SJSA1 (cell line): ENCODE measurements at regions not wholly inside any gene's neighbourhood (a gene's known extent, or its start where the extent isn't known, plus 50 kb on each side); places are given as distances from the start of the nearest gene placed in this dataset.
A peak's percentile ranks its signal among the peaks of the same experiment; 100 is the strongest.

ENCODE experiments used
- DNase-seq, 2 experiments: peaks; one replicate each; pipeline ENCODE4 v3.0.0-alpha.2; 2015 to 2020; ENCODE audit warnings: low spot score in 2 of 2, low read depth in 1 of 2
- H3K27ac ChIP-seq: fragments of 250-450 bp; sonication (Bioruptor Pico); 2 replicates; pipeline ENCODE4 v1.5.1; 2020; ENCODE audit warnings: mild to moderate bottlenecking, moderate library complexity
- H3K27me3 ChIP-seq: fragments of 250-450 bp; sonication (Bioruptor Pico); replicated peaks from 2 replicates; pipeline ENCODE4 v1.5.1; 2020; ENCODE audit warnings: mild to moderate bottlenecking, moderate library complexity
- H3K36me3 ChIP-seq: fragments of 250-450 bp; sonication (Bioruptor Pico); 2 replicates; pipeline ENCODE4 v1.5.1; 2020; ENCODE audit warnings: mild to moderate bottlenecking
- H3K4me1 ChIP-seq: fragments of 250-450 bp; sonication (Bioruptor Pico); replicated peaks from 2 replicates; pipeline ENCODE4 v1.6.1; 2021; ENCODE audit warnings: mild to moderate bottlenecking
- H3K4me3 ChIP-seq: fragments of 250-450 bp; sonication (Bioruptor Pico); 2 replicates; pipeline ENCODE4 v1.5.1; 2020; ENCODE audit warnings: mild to moderate bottlenecking
- H3K9me3 ChIP-seq: fragments of 250-450 bp; sonication (Bioruptor Pico); replicated peaks from 2 replicates; pipeline ENCODE4 v1.5.1; 2020; ENCODE audit warnings: mild to moderate bottlenecking

DNA sequence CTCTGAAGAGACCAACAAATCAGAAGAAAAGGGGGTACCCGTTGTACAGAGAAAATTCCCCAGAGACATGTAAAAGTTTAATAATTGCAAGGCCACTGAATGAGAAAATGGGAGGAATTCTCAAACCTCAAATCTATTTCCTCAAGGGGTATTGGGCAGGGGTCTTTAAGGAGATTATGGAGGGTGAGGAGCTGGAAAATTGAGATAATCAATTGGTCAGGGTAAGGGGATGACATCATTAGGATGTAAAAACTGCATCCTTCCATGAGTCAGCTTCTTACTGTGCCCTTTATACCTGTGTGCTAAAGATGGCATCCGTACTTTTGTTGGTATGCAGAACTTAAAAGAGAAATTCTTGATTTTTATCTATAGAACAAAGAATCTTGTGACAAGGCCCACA lies 641.5 kb downstream of the LRFN5 start:
- H3K27me3 ChIP-seq, result no peaks in the 10 kb centered on the region
- no peak overlapping the region for H3K4me3 ChIP-seq

DNA sequence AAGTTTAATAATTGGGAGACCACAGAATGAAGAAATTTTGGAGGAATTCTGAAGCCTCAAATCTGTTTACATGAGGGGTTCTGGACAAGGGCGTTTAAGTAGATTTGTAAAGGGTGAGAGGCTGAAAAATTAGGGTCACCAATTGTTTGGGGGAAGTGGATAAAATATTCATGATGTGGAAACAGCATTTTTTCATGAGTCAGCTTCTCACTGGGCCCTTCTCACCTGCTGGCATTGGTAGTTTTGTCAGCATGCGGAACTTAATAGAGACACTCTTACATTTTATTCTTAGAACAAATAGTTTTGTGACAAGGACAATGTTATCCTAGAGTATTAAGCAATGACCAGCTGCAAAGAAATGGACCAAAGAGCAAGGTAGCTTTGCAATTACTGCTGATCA lies 634.4 kb downstream of the LRFN5 start:
- no peaks in the 10 kb centered on the region for H3K36me3 ChIP-seq
- no peaks in the 10 kb centered on the region for H3K9me3 ChIP-seq
- H3K27me3 ChIP-seq, result no peaks in the 10 kb centered on the region
- DNase-seq, result no peak
- no peak overlapping the region for H3K4me3 ChIP-seq
- H3K4me1 ChIP-seq, result no peaks in the 10 kb centered on the region
- no peak overlapping the region for H3K27ac ChIP-seq

More for the DNA sequence above, 641.5 kb downstream of the LRFN5 start:
- no peak for DNase-seq
- H3K9me3 ChIP-seq, result no peaks in the 10 kb centered on the region
- no peaks in the 10 kb centered on the region for H3K36me3 ChIP-seq
- H3K4me1 ChIP-seq, result no peaks in the 10 kb centered on the region
- H3K27ac ChIP-seq, result no peak overlapping the region

DNA sequence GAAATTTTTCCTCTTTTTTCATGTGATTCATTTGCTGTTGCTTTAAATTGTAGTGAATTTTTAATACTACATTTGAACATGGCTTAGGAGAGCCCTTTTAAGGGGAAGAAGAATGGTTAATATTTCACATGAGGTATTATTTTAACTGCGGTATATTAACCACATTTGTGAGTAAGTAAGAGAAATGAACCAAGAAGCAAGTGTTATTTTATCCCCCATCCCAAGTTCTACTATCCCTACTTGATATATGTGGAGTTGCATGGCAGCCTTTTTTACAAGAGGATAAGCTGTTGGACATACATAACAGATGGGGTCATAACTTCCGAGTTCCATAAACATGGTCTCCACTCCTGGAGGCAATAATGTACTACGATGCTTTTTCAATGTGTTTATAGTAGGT lies 623.3 kb downstream of the LRFN5 start:
- Histone ChIP-seq H3K27ac (no peak overlapping the region), H3K4me1 (no peaks in the 10 kb centered on the region), H3K9me3 (no peaks in the 10 kb centered on the region), H3K36me3 (no peaks in the 10 kb centered on the region), H3K27me3 (no peaks in the 10 kb centered on the region), H3K4me3 (no peak overlapping the region)
- DNase-seq, result no peak

DNA sequence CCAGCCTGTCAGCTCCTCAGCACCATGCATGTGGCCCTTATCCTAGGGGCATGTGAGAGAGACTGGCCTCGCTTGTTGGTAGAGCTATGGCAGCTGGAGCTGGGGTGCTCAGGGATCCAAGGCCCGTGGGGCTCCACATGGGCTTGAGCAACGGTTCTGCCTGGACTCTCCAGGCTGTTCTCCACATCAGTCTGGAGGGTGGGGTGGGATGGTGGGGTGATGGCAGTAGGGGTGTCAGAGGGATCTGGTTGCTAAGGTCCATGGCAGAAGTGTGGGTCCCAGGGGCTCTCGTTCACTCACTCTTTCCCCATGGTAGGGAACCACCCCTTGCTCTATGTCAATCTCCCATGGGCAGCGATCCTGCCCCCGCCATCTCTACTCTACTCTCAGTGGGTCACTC lies 622.6 kb downstream of the LRFN5 start:
- no peak for DNase-seq
- H3K36me3 ChIP-seq, result no peaks in the 10 kb centered on the region
- H3K27ac ChIP-seq, result no peak overlapping the region
- H3K9me3 ChIP-seq, result no peaks in the 10 kb centered on the region
- H3K4me3 ChIP-seq, result no peak overlapping the region
- no peaks in the 10 kb centered on the region for H3K27me3 ChIP-seq
- H3K4me1 ChIP-seq, result no peaks in the 10 kb centered on the region

DNA sequence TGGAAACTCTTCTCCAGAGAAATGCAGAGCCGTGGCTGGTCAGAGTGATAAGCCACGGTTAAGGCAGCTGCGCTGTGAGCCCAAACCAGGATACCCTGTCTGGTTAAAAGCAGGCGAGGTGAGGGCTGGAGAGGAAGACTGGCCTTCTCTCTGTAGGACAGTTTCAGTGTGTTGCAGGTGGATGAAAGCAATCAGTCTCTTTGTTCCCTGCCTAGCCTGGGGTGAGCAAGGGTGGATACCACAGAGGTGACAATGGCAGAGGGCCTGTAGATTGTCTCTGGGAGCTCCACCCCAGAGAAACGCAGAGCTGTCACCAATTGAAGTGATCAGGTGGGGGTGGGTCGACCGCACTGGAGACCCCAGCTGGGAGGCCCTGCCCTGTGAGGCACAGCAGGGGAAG lies 621.9 kb downstream of the LRFN5 start:
- H3K36me3 ChIP-seq, result no peaks in the 10 kb centered on the region
- no peaks in the 10 kb centered on the region for H3K9me3 ChIP-seq

DNA sequence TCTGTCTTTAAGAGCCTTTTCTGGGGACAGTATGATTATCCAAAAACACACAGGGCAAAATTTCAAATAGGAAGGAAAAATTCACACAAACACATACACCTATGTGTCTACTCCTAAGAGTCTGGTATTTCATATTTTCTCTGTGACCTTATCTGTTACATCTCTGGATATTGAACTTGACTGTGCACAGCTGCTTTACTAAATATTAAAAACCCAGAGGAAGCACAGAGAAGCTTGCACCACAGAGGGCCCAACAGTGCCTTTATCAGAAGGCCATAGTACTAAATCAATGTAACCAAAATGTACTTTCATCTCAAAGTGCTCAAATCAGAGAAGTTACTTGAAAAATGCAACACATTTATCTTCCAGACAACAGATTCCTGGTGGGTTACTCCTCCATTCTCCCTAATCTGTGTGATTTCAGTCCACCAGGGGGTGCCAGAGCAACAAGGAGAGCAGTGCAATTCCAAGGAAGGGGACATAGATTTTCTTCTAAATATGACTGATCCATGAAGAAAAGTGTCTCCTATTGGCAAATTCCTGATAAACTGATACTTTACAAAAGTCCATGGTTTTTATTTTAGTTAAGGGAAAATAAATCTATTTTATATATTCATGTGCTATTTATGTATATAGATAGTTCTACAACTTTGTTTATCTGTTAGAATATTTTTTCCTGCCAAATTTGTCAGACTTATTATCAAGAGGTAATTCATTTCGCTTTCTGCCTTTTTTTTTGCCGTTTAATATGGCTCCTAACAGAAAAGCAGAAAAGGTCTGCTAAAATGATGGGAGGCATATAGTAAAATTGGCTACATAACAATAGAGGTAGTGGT lies 617.6 kb downstream of the LRFN5 start:
- no peaks in the 10 kb centered on the region for H3K27me3 ChIP-seq
- H3K4me3 ChIP-seq, result no peak overlapping the region
- peak; percentile 9 to 42 for DNase-seq
- no peaks in the 10 kb centered on the region for H3K36me3 ChIP-seq
- H3K9me3 ChIP-seq, result 0 out of 2 replicates have a peak, but pooled peaks cover 2% of the 10 kb centered on the region
- no peaks in the 10 kb centered on the region for H3K4me1 ChIP-seq
- no peak overlapping the region for H3K27ac ChIP-seq

More for the DNA sequence above, 621.9 kb downstream of the LRFN5 start:
- no peaks in the 10 kb centered on the region for H3K27me3 ChIP-seq
- no peak for DNase-seq
- no peak overlapping the region for H3K27ac ChIP-seq
- H3K4me1 ChIP-seq, result no peaks in the 10 kb centered on the region
- H3K4me3 ChIP-seq, result no peak overlapping the region

DNA sequence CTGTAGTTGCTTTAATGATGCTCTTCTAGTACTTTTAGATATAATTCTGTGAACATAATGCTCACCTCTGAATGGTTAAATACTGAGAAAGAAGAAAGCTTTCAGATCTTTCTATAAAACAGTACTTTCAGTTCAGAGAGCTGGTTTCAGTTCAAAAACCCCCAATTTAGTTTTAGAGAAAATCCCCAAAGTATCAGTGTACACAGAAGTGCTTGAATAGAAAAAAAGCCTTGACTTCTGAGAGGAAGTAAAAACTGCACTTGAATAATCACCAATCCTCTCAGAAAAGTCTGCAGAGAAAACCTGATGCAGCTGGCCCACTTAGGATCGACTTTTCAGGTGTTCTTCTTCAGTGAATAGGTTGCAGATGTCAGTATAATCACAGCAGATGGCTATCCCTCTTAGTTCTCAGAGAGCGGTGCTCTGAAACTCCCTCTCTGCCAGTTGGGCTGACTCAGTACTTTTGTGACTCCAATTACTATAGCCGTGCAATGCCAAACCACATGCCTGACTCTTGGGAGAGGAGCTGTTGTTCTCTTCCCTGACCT lies 616.3 kb downstream of the LRFN5 start:
- H3K9me3 ChIP-seq, result 0 out of 2 replicates have a peak, but pooled peaks cover 2% of the 10 kb centered on the region
- no peak overlapping the region for H3K4me3 ChIP-seq
- DNase-seq, result no peak
- H3K36me3 ChIP-seq, result no peaks in the 10 kb centered on the region
- no peak overlapping the region for H3K27ac ChIP-seq
- no peaks in the 10 kb centered on the region for H3K27me3 ChIP-seq
- no peaks in the 10 kb centered on the region for H3K4me1 ChIP-seq

DNA sequence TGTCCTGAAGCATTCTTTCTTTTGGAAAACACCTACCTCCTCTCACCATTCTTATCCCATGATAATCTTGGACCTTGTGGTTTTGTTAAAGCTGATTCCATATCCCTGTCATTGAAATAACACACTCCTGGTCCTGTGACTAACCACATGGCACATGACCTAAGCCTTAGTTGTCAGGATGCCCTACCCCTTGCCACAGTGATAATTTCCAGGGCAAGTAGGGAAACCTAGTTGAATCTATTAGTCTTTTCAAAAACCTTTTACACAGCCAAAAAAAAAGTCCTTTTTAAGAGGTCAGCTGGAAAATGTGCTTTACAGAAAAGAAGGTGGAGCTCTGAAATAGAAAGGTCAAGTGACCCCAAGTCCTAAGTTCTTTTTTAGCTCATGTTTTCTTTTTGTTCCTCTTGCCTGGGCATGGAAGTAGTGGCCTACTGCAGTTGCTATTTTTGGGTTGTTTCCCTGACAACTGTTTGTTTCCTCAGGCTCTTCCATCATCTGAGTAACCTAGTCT lies 608.4 kb downstream of the LRFN5 start:
- DNase-seq, result no peak
- no peaks in the 10 kb centered on the region for H3K9me3 ChIP-seq
- H3K27ac ChIP-seq, result no peak overlapping the region
- H3K27me3 ChIP-seq, result no peaks in the 10 kb centered on the region
- H3K4me1 ChIP-seq, result no peaks in the 10 kb centered on the region
- H3K36me3 ChIP-seq, result no peaks in the 10 kb centered on the region
- H3K4me3 ChIP-seq, result no peak overlapping the region

DNA sequence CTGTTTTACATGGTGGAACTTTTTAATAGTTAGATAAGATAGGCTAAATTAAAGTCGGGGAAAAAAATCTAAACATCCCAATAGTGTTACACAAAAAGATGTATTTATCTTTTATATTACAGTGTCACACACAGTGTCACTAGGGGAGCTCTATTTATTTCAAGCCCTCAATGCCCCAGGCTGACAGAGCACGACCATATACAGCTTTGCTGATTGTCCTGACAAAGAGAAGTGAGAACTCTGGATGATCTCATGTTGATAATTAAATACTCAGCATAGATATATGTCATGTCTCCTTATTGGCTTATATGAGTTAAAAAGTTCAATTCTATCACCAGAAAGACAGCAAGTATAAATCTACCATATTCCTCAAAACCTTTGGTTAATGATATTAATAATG lies 594.3 kb downstream of the LRFN5 start:
- DNase-seq, result no peak

DNA sequence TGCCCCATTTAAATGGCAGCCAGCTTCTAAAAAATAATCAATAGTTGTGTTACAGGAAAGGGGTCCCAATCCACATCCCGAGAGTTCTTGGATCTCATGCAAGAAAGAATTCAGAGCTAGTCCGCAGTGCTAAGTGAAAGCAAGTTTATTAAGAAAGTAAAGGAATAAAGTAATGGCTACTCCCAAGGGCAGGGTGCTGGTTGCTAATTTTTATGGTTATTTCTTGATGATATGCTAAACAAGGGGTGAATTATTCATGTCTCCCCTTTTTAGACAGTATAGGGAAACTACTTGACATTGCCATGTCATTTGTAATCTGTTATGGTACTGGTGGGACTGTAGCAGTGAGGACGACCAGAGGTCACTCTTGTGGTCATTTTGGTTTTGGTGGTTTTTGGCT lies 591.3 kb downstream of the LRFN5 start:
- Histone ChIP-seq H3K9me3 (peaks cover 4% of the 10 kb centered on the region; the same call in 1 of the 2 replicates), H3K4me1 (no peaks in the 10 kb centered on the region), H3K36me3 (no peaks in the 10 kb centered on the region), H3K27me3 (no peaks in the 10 kb centered on the region), H3K4me3 (no peak overlapping the region), H3K27ac (no peak overlapping the region)
- no peak for DNase-seq

More for the DNA sequence above, 594.3 kb downstream of the LRFN5 start:
- Histone ChIP-seq H3K27ac (no peak overlapping the region), H3K9me3 (peaks cover 4% of the 10 kb centered on the region; the same call in 1 of the 2 replicates), H3K36me3 (no peaks in the 10 kb centered on the region), H3K27me3 (no peaks in the 10 kb centered on the region), H3K4me1 (no peaks in the 10 kb centered on the region), H3K4me3 (no peak overlapping the region)

DNA sequence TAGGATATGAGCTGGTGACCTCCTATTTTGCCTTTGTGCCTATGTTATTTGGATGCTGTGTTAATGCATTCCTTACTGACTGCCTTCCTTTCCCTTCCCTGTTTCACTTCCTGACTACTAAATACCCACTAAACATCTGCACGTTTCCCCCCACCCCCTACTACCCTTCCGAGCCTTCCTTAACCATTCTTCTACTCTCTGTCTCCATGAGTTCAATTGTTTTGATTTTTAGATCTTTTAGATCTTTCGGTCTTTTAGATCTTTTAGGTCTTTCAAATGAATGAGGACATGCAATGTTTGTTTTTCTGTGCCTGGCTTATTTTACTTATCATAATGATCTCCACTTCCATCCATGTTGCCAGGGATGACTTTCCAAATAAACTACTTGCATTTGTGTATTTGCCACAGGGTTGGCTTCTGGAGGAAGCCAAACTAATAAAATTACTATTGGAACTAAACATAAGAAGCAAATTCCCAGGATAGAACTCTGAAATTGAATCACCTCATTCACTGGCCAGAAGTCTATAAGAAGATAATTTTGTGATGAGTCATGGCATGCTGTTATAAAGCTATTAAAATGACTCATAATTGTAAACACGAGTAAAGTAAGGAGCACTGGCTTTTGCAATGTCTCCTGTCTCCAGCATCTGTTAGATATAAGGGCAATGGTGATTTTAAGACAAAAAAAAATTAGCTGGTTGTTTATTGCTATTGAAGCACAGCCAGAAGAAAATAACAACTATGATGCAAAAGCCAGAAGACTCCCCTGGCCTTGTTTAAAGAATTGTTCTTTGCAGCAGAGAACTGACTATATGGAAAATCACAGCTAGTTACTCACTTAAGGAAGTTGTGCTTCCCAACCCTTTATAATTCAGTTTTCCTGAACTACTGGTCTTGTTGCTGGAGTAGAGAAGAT lies 586.3 kb downstream of the LRFN5 start:
- Histone ChIP-seq H3K4me1 (no peaks in the 10 kb centered on the region), H3K9me3 (peaks cover 2% of the 10 kb centered on the region; the same call in 1 of the 2 replicates), H3K4me3 (no peak overlapping the region), H3K36me3 (no peaks in the 10 kb centered on the region), H3K27me3 (no peaks in the 10 kb centered on the region), H3K27ac (no peak overlapping the region)
- peak in 1 of 2 experiments; percentile 12 for DNase-seq

DNA sequence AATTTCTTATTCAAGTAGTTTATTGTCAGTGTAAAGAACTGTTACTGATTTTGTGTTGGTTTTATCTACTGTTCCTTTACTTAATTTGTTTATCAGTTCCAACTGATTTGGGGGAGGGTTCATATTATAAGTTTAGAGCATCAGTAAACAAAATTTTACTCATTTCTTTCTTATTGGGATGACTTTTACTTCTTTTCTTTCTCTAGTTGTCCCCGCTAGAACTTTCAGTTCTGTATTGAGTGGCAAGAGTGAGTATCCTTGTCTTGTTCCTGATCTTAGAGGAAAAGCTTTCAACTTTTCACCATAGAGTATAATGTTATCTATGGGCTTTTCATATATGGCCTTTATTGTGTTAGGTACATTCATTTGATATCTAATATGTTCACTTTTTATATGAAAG lies 584.1 kb downstream of the LRFN5 start:
- no peaks in the 10 kb centered on the region for H3K27me3 ChIP-seq
- no peaks in the 10 kb centered on the region for H3K36me3 ChIP-seq
- H3K27ac ChIP-seq, result no peak overlapping the region
- no peak overlapping the region for H3K4me3 ChIP-seq
- no peaks in the 10 kb centered on the region for H3K9me3 ChIP-seq
- no peak for DNase-seq
- H3K4me1 ChIP-seq, result no peaks in the 10 kb centered on the region

DNA sequence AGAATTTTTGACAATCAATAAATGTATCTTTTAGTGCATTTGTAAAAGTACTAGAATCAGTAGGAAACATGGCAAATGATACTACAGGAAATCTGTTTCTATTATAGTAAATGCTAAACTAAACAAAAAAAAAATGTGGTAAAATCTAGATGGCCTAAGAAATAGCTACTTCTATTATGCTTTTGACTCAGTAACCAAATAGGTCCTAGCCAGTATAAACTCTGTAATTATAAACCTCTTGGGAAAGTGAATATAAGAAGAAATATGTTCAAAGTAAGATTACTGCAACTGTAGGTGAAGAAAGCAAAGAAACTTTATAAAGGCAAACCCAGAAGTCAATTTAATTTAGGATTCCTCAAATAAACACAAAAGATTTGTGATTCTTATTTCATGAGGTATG lies 581.2 kb downstream of the LRFN5 start:
- Histone ChIP-seq H3K4me3 (no peak overlapping the region), H3K36me3 (no peaks in the 10 kb centered on the region), H3K9me3 (no peaks in the 10 kb centered on the region), H3K27me3 (no peaks in the 10 kb centered on the region), H3K4me1 (no peaks in the 10 kb centered on the region), H3K27ac (no peak overlapping the region)
- no peak for DNase-seq
